HG03175 (cell line): ENCODE measurements at regions not wholly inside any gene's neighbourhood (a gene's known extent, or its start where the extent isn't known, plus 50 kb on each side); places are given as distances from the start of the nearest gene placed in this dataset.
"Not testable (repeated sequence)": the region's sequence is repeated elsewhere in the genome, so short reads cannot be mapped to it uniquely, and the experiment has no call there.

Source experiments
- ATAC-seq: cut with Tn5 transposase; IDR thresholded peaks from one replicate; pipeline ENCODE4 v1.9.1; 2021; ENCODE audit warnings: mild to moderate bottlenecking, moderate library complexity; ENCODE audit not compliant: unreplicated experiment

- not testable (repeated sequence) for ATAC-seq
These were observed 135.5 kb downstream of the NBPF8 start for GRCh38 chr1:120550335-120550734.

- ATAC-seq, result not testable (repeated sequence)
These were observed 137.4 kb downstream of the NBPF8 start for GRCh38 chr1:120552190-120552589.

GRCh38 chr1:120557605-120558302 is 142.9 kb downstream of the NBPF8 start:
- peak; percentile 1 for ATAC-seq

GRCh38 chr1:120558303-120559060 is 143.6 kb downstream of the NBPF8 start:
- ATAC-seq, result peak; percentile 82

GRCh38 chr1:120561767-120562166 is 146.9 kb downstream of the NBPF8 start:
- ATAC-seq, result peak; percentile 24

- not testable (repeated sequence) for ATAC-seq
These were observed 150.6 kb downstream of the NBPF8 start for GRCh38 chr1:120565396-120565795.

GRCh38 chr1:120567620-120568019 is 152.8 kb downstream of the NBPF8 start:
- not testable (repeated sequence) for ATAC-seq

GRCh38 chr1:120575201-120575600 is 148.5 kb upstream of the NBPF26 start:
- ATAC-seq, result not testable (repeated sequence)

- not testable (repeated sequence) for ATAC-seq
These were observed 141.6 kb upstream of the NBPF26 start for GRCh38 chr1:120582135-120582534.

- ATAC-seq, result not testable (repeated sequence)
These were observed 137.7 kb upstream of the NBPF26 start for GRCh38 chr1:120586053-120586452.

GRCh38 chr1:120588811-120589210 is 134.9 kb upstream of the NBPF26 start:
- not testable (repeated sequence) for ATAC-seq

GRCh38 chr1:120591774-120592173 is 132.0 kb upstream of the NBPF26 start:
- peak; percentile 43 for ATAC-seq

- not testable (repeated sequence) for ATAC-seq
These were observed 130.8 kb upstream of the NBPF26 start for GRCh38 chr1:120592943-120593342.

- ATAC-seq, result not testable (repeated sequence)
These were observed 130.1 kb upstream of the NBPF26 start for GRCh38 chr1:120593648-120594047.

GRCh38 chr1:120598331-120598951 is 125.3 kb upstream of the NBPF26 start:
- ATAC-seq, result not testable (repeated sequence)

GRCh38 chr1:120599511-120599910 is 124.2 kb upstream of the NBPF26 start:
- not testable (repeated sequence) for ATAC-seq

- not testable (repeated sequence) for ATAC-seq
These were observed 123.2 kb upstream of the NBPF26 start for GRCh38 chr1:120600442-120601041.

GRCh38 chr1:120607882-120608281 is 115.9 kb upstream of the NBPF26 start:
- ATAC-seq, result not testable (repeated sequence)

GRCh38 chr1:120608314-120609014 is 115.3 kb upstream of the NBPF26 start:
- ATAC-seq, result not testable (repeated sequence)

- ATAC-seq, result not testable (repeated sequence)
These were observed 114.7 kb upstream of the NBPF26 start for GRCh38 chr1:120609015-120609573.
